NOMO-1 treated with DMSO at 0.1 percent for 48 hours (cell line): ENCODE measurements at regions not wholly inside any gene's neighbourhood (a gene's known extent, or its start where the extent isn't known, plus 50 kb on each side); places are given as distances from the start of the nearest gene placed in this dataset.

Experiments used
- DNase-seq: peaks from one replicate; lab custom pipeline; 2025; ENCODE audit not compliant: unreplicated experiment; lab: John Stamatoyannopoulos, UW

GRCh38 chr11:70857894-70858293, 394.5 kb downstream of the SHANK2 start:
- DNase-seq, result no peak

DNA sequence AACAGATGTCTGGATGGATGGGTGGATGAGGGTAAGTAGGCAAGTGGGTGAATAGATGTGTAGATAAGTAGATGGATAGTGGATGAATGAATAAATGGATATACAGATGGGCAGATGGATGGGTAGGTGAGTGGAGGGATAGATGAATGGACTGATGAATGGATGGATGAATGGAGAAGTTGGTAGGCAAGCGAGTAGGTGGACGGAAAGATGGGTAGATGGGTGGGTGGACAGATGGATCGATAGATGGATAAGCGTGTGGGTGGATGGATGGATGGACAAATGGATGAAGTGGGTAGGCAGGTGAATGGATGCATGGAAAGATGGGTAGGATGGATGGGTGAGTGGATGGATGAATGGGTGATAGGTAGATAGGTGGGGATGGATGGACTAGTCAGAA, 393.2 kb downstream of the SHANK2 start:
- no peak for DNase-seq

DNA sequence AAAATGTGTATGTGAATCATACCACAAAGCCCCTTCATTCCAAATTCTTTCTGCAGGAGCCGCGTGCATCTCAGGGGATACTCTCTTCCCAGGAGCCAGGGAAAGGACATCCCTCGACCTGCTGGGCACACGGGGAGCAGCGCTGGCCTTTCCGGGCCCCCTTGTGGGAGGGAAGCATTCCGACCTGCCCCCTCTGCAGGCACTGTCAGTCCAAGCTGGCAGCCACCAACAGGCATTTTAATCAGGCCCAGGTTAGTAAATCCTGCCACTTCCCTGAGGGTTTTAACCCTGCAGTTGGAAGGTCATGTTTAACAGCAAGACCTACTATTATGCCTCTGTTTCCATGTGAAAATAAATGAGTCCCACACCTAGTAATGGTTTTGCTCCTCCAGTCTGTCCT, 391.5 kb downstream of the SHANK2 start:
- DNase-seq, result no peak

GRCh38 chr11:70861559-70861958, 390.8 kb downstream of the SHANK2 start:
- DNase-seq, result no peak

GRCh38 chr11:70862093-70862492, 390.3 kb downstream of the SHANK2 start:
- no peak for DNase-seq

DNA sequence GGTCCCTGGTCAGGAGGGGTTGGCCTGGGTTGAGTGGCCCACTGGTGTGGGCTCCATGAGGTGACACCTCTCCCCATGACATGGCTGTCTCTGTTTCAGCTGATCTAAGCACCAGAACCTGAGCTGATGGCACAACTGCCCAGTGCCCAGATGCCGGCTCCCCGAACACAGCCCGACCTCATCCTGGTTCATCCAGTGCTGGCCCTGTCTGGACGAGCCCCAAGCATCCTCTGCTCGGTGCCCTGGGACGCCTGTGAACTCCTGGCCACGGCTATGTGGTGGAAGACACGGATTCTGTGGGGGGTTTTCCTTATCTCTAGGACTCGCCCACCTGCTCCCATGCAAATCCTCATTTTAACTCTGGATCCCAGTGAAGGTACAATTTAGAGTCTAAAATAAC, 389.2 kb downstream of the SHANK2 start:
- DNase-seq, result no peak

GRCh38 chr11:70863993-70864392, 388.4 kb downstream of the SHANK2 start:
- no peak for DNase-seq

- DNase-seq, result no peak
Observed at GRCh38 chr11:70865356-70865755, 387.0 kb downstream of the SHANK2 start.

DNA sequence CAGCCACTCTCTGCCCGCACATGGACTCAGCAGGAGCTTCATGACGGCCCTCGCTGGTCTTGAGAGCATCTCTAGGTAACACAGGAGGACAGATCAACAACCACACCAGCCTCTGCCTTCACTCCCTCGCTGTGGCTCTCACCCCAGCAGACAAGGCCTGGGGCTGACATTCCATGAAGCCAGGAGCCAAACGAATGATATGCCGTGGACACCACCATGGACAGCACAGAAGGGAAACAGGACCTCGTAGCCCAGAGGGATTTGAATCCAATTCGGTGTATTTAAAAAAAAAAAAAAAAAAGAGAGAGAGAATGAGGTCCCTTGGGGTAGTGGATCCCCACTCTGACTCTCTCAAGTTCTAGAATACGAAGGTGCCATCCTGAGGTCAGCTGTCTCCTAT, 385.5 kb downstream of the SHANK2 start:
- no peak for DNase-seq

GRCh38 chr11:70867281-70868047, 384.9 kb downstream of the SHANK2 start:
- no peak for DNase-seq

GRCh38 chr11:70868341-70868885, 384.0 kb downstream of the SHANK2 start:
- no peak for DNase-seq

DNA sequence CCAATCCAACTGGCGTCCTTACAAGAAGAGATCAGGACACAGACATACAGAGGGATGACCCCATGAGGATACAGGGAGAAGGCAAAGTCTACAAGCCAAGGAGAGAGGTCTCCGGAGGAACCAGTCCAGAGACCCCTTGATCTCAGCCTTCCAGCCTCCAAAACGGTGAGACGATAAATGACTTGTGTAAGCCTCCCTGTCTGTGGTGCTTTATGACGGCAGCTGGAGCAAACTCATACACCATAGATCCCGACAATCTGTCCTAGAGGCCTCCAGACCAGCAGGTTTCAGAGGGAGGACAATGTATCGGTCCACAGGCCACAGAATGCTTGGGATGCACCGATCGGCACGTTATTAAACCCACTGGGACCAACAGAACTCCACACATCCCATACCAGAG, 383.3 kb downstream of the SHANK2 start:
- DNase-seq, result no peak

DNA sequence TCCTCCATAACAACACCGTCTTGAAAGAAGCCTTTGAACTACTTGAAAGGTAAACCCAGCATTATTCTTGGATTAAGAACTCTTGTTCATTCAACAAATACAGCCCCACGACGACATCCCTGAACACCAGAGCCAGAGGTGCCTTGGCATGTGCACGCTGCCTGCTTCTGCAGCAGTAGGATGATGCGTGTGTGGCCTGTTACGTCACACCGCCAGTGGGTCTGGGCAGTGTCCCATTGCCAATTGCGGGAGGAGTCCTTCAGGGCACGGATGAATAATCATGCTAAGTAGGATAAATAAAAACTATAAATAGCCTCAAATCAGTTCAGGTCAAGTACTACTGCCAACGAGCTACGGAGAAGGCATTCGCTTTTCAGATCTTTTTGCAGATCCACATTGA, 380.5 kb downstream of the SHANK2 start:
- DNase-seq, result no peak

- DNase-seq, result no peak
Observed at GRCh38 chr11:70872299-70872698, 380.1 kb downstream of the SHANK2 start.

DNA sequence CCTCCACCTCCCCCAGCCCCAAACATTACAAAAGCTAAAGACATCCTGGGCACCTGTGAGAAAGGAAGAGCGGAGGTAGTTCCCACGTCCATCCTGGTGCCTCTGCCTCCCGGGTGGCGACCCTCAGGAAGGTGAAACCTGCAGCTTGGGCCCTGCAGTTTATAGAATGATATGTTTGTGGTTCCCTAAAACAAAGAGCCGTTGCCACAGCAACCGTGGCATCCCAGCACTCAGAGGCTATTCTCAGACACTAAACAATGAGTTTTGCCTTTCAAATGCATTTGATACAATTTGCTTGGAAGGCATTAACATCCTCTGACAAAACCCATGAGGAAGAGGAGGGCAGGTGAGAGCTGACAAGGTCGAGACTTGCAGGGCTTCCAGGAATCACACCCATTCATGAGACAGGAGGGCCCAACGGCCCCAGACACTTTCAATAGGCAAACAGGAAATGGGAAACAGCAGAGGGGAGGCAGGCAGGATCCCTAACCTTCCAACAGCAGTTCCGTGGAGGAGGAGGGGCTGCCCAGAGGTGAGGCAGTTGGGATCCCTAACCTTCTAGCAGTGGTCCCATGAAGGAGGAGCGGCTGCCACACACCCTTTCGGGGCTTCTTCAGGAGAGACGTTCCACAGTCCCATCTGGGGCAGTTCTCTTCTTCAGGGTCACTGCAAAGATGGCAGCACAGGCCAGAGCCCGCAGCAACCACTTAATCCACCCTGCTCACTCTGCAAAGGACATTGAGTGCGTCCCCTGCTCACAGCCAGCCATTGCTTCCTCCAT, 379.2 kb downstream of the SHANK2 start:
- no peak for DNase-seq

DNA sequence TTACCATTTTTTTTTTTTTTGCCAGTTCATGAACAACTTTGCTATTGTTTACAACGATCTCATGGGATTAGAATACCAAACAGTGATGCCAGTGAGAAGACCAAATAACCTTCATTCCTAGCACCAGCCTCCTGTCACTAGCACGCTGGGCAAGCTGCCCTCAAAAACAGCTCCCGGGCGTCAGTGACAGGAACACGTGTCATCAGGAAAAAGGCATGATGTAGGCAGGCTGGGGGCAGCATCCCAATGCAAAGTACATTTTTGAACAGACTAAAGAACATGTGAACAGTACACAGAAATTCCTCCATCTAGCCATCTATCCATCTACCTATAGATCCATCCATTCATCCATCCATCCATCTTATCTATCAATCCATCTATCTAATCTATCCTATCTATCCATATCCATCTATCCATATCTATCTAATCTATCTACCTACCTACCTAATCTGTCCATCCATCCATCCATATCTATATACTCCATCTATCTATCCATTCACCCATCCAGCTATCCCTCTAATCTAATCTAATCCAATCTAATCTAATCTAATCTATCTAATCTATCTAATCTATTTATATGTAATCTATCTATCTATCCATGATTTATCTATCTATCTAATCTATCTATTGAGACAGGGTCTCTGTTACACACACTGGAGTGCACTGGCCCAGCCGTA, 378.5 kb downstream of the SHANK2 start:
- DNase-seq, result no peak

DNA sequence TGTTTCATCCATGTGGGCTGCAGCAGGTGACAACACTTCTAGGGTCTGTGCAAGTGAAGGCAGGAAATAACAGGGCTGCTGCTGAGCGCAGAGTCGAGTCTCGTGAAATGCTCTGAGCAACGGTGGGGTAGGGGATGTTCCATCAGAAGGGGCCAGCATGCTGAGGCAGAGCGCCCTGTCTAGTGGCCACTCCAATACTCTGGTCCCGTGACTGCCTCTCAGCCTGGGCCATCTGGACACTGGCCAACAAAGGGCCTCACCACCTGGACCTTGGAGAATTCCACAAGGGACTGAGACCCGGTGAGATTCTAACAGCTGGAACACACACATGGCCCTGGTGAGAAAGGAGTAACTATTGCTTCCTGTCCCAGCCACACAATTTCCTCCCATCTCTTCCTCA, 375.7 kb downstream of the SHANK2 start:
- DNase-seq, result no peak

DNA sequence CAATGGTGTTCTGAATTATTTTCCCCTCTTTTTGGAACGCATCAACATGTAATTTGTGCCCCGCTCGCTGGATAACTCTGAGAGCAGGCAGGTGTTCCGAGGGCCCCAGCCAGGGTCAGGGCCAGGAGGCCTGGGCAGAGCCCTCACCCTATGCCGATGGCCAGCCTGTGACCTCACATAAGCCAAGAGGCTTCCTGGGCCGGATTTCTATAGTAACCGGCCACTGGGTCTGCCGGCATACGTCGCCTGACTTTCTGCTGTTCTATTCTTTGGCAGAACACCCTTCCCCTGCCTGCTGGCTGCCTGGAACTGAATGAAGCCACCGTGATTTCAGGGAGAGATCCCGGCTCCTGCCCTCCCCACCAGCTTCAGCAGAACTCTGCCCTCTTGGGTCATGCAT, 375.2 kb downstream of the SHANK2 start:
- DNase-seq, result no peak

DNA sequence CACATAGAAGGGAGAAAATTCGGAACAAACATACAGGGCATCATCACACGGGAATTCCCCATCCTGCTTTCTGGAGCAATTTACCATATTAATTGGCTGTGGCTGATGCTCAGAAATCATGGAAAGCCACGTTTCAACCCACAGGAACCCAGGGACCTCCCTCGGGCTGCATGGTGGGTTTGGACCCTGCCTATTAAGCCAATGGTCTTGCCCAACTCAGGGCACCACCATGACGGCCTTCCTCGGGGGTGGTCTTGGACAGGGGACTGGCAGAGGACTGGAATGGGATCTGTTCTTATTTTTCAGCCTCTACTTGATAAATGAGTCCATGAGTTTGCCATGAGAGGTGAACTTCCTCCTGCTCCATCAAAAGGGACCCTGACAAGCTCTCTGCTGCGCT, 374.0 kb downstream of the SHANK2 start:
- DNase-seq, result no peak

DNA sequence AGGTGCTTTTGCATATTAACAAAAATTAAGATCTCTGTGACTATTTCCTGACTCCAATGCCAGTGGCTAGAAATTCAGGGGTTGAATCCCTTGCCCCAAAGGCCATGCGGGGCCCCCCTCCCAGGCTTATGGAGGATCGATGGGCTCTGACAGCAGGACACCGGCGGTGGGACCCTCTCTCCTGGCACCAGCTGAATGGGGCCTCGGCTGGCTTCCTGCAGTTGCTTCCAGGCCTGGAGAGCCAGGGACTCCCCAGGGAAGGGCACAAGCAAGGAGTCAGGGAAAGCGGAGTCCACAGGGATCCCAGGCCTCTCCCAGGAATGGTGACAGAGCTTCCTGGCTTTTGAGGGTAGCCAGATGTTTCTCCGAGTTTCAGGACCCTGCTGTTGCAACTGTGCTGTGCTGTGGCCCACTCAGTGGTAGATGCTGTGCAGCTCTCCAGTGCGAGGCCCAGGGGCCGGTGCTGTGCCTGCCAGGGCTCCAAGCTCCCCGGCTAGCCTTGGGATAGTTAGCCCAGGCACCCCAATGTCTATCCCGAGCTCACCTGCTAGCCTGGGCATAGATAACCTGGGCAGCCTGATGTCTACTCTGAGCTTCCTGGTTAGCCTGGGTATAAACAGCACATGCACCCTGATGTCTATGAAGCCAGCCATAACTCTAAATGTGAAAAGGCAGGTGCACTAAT, 372.6 kb downstream of the SHANK2 start:
- DNase-seq, result no peak

GRCh38 chr11:70880416-70880815, 372.0 kb downstream of the SHANK2 start:
- DNase-seq, result no peak
